Ishikawa (cell line): ENCODE measurements at regions not wholly inside any gene's neighbourhood (a gene's known extent, or its start where the extent isn't known, plus 50 kb on each side); places are given as distances from the start of the nearest gene placed in this dataset.

Source experiments
- CEBPB ChIP-seq: IDR thresholded peaks from 2 replicates; pipeline ENCODE4 v1.6.1; 2012
- CREB1 ChIP-seq: IDR thresholded peaks from 2 replicates; pipeline ENCODE4 v1.6.1; 2012; ENCODE audit warnings: low read depth
- MAX ChIP-seq: IDR thresholded peaks from 2 replicates; pipeline ENCODE4 v1.6.1; 2012
- NFIC ChIP-seq: IDR thresholded peaks from 2 replicates; pipeline ENCODE4 v1.6.1; 2012
- RAD21 ChIP-seq: IDR thresholded peaks from 2 replicates; pipeline ENCODE4 v1.6.1; 2012; ENCODE audit warnings: low read depth
- TAF1 ChIP-seq: IDR thresholded peaks from 2 replicates; pipeline ENCODE4 v1.6.1; 2012; ENCODE audit warnings: low read depth, mild to moderate bottlenecking
- TCF12 ChIP-seq: IDR thresholded peaks from 2 replicates; pipeline ENCODE4 v1.6.1; 2012; ENCODE audit warnings: low read depth
- YY1 ChIP-seq: IDR thresholded peaks from 2 replicates; pipeline ENCODE4 v1.6.1; 2012; ENCODE audit warnings: low read depth
- ZBTB7A ChIP-seq: IDR thresholded peaks from 2 replicates; pipeline ENCODE4 v1.6.1; 2012; ENCODE audit warnings: low read depth
- TF ChIP-seq, protein P1 (sequence below): IDR thresholded peaks from 2 replicates; pipeline ENCODE4 v1.6.1; 2012
- TF ChIP-seq, protein P2 (sequence below): IDR thresholded peaks from 2 replicates; pipeline ENCODE4 v1.6.1; 2012; ENCODE audit warnings: low read depth, mild to moderate bottlenecking

GRCh38 chr4:126520731-126521130, 1112.0 kb upstream of the INTU start:
- TF ChIP-seq TAF1 (no peak), CEBPB (no peak), MAX (no peak), TCF12 (no peak), RAD21 (no peak), NFIC (no peak), YY1 (no peak), CREB1 (no peak), ZBTB7A (no peak)
- TF ChIP-seq, protein P1, sequence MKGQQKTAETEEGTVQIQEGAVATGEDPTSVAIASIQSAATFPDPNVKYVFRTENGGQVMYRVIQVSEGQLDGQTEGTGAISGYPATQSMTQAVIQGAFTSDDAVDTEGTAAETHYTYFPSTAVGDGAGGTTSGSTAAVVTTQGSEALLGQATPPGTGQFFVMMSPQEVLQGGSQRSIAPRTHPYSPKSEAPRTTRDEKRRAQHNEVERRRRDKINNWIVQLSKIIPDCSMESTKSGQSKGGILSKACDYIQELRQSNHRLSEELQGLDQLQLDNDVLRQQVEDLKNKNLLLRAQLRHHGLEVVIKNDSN: no peak
- TF ChIP-seq, protein P2, sequence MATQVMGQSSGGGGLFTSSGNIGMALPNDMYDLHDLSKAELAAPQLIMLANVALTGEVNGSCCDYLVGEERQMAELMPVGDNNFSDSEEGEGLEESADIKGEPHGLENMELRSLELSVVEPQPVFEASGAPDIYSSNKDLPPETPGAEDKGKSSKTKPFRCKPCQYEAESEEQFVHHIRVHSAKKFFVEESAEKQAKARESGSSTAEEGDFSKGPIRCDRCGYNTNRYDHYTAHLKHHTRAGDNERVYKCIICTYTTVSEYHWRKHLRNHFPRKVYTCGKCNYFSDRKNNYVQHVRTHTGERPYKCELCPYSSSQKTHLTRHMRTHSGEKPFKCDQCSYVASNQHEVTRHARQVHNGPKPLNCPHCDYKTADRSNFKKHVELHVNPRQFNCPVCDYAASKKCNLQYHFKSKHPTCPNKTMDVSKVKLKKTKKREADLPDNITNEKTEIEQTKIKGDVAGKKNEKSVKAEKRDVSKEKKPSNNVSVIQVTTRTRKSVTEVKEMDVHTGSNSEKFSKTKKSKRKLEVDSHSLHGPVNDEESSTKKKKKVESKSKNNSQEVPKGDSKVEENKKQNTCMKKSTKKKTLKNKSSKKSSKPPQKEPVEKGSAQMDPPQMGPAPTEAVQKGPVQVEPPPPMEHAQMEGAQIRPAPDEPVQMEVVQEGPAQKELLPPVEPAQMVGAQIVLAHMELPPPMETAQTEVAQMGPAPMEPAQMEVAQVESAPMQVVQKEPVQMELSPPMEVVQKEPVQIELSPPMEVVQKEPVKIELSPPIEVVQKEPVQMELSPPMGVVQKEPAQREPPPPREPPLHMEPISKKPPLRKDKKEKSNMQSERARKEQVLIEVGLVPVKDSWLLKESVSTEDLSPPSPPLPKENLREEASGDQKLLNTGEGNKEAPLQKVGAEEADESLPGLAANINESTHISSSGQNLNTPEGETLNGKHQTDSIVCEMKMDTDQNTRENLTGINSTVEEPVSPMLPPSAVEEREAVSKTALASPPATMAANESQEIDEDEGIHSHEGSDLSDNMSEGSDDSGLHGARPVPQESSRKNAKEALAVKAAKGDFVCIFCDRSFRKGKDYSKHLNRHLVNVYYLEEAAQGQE: no peak
